Motor neuron (in vitro differentiated cells): ENCODE measurements at regions not wholly inside any gene's neighbourhood (a gene's known extent, or its start where the extent isn't known, plus 50 kb on each side); places are given as distances from the start of the nearest gene placed in this dataset.
A peak's percentile ranks its signal among the peaks of the same experiment; 100 is the strongest.

Source experiments
- ATAC-seq, 8 experiments: fragments of 200-7000 bp; cut with Tn5 transposase; replicated peaks in 6 of 8; 2 replicates each; pipeline ENCODE4 v1.8.0; 2021; ENCODE audit warnings: mild to moderate bottlenecking in 8 of 8, moderate library complexity in 8 of 8
- H3K27ac ChIP-seq, 2 donors: fragments of 250-450 bp; sonication (Bioruptor Pico); 2 replicates each; pipeline ENCODE4 v1.9.0; 2021; ENCODE audit warnings: antibody characterized with exemption in 2 of 2, mild to moderate bottlenecking in 2 of 2, moderate library complexity in 1 of 2
- H3K4me1 ChIP-seq, 2 donors: fragments of 250-450 bp; sonication (Bioruptor Pico); replicated peaks in 1 of 2; 2 replicates each; pipeline ENCODE4 v1.6.1; 2021; ENCODE audit warnings: antibody characterized with exemption in 2 of 2, mild to moderate bottlenecking in 2 of 2, moderate library complexity in 1 of 2
- H3K4me3 ChIP-seq, 5 donors: fragments of 250-450 bp; sonication (Bioruptor Pico); 2 replicates each; pipeline ENCODE4 v1.9.0; 2021; ENCODE audit warnings: antibody characterized with exemption in 5 of 5, mild to moderate bottlenecking in 5 of 5, moderate library complexity in 4 of 5
- WGBS, 10 experiments: fragments of 450-650 bp; shearing (Covaris generic); methylation state at CpG; one replicate each; pipeline ENCODE4 v1.0.0; 2022; 5-methylcytosine and 5-hydroxymethylcytosine counted together
- in situ Hi-C, 9 experiments: fragments of 400-800 bp; cut with MboI; loops; one replicate each; pipeline ENCODE4 v1.15.0; 2021; ENCODE audit warnings: low sequenced_read_pairs in 9 of 9, low pct_unique_long_range_greater_than_20kb in 2 of 9; ENCODE audit not compliant: unreplicated experiment in 9 of 9

GRCh38 chr3:168249205-168249549, 153.5 kb upstream of the GOLIM4 start:
- Histone ChIP-seq H3K4me3 (peak overlapping the region; percentile 67 to 100 (median 94)), H3K27ac (peak overlapping the region; percentile 79 to 88), H3K4me1 (peaks cover 9 to 20% of the 10 kb centered on the region in 2 donors)
- peak in 7 of 8 experiments; percentile 3 to 52 (median 43) for ATAC-seq
- in situ Hi-C loops = no loop called here
- WGBS, 10 experiments = 0% methylated on average over 1 to 2 of the region's 16 CpGs; no CpG with 5 or more reads in 6 of the 10 experiments

GRCh38 chr3:168248383-168249204, 152.9 kb upstream of the GOLIM4 start:
- 0 to 20% (median 0%) methylated on average over 1 to 18 of the region's 27 CpGs for WGBS, 10 experiments
- in situ Hi-C loops = no loop called here
- Histone ChIP-seq H3K4me3 (peak overlapping the region; percentile 67 to 100 (median 94)), H3K27ac (peak overlapping the region in 1 of 2 donors; percentile 88), H3K4me1 (peaks cover 9 to 20% of the 10 kb centered on the region in 2 donors)
- ATAC-seq = peak; percentile 8 to 34 (median 24)

- H3K27ac ChIP-seq = no peak overlapping the region
- in situ Hi-C loops = no loop called here
- 17 to 93% (median 79%) methylated on average over 3 to 5 of the region's 5 CpGs for WGBS, 10 experiments
- no peaks in the 10 kb centered on the region for H3K4me1 ChIP-seq
- ATAC-seq = no peak
- no peak overlapping the region for H3K4me3 ChIP-seq
Observed at GRCh38 chr3:168241156-168241555, 145.4 kb upstream of the GOLIM4 start.

GRCh38 chr3:168239287-168239686, 143.6 kb upstream of the GOLIM4 start:
- Histone ChIP-seq H3K4me3 (no peak overlapping the region), H3K27ac (no peak overlapping the region), H3K4me1 (no peaks in the 10 kb centered on the region)
- in situ Hi-C loops = no loop called here
- 0 to 86% (median 46%) methylated on average over 1 of the region's 1 CpG for WGBS, 10 experiments
- no peak for ATAC-seq

- ATAC-seq = no peak
- H3K27ac ChIP-seq = no peak overlapping the region
- in situ Hi-C loops = no loop called here
- H3K4me3 ChIP-seq = no peak overlapping the region
- H3K4me1 ChIP-seq = no peaks in the 10 kb centered on the region
- 0 to 100% (median 80%) methylated on average over 1 of the region's 1 CpG for WGBS, 10 experiments
Observed at GRCh38 chr3:168233001-168233400, 137.3 kb upstream of the GOLIM4 start.

GRCh38 chr3:168223085-168223484, 127.4 kb upstream of the GOLIM4 start:
- 6 to 100% (median 88%) methylated on average over 1 to 3 of the region's 3 CpGs; no CpG with 5 or more reads in 3 of the 10 experiments for WGBS, 10 experiments
- in situ Hi-C loops = loop anchor here in 7 of 9 experiments (25.0 kb wide), 5 partner anchors 239 to 1439 kb away; partner anchors contain the start of gene MECOM (in 1 of the 7)
- no peak overlapping the region for H3K4me3 ChIP-seq
- ATAC-seq = no peak
- H3K27ac ChIP-seq = no peak overlapping the region
- peaks cover 8% of the 10 kb centered on the region in 2 donors for H3K4me1 ChIP-seq

GRCh38 chr3:168220556-168220955, 124.8 kb upstream of the GOLIM4 start:
- Histone ChIP-seq H3K27ac (no peak overlapping the region), H3K4me1 (peaks cover 8% of the 10 kb centered on the region in 2 donors), H3K4me3 (no peak overlapping the region)
- peak in 6 of 8 experiments; percentile 24 to 88 (median 77) for ATAC-seq
- in situ Hi-C loops = loop anchor here in 7 of 9 experiments (25.0 kb wide), 5 partner anchors 242 to 1442 kb away; partner anchors contain the start of gene MECOM (in 1 of the 7)
- WGBS, 10 experiments = 10 to 43% methylated on average over 2 of the region's 2 CpGs; no CpG with 5 or more reads in 8 of the 10 experiments

GRCh38 chr3:168219530-168219929, 123.8 kb upstream of the GOLIM4 start:
- 20 to 100% (median 75%) methylated on average over 1 to 2 of the region's 2 CpGs; no CpG with 5 or more reads in 3 of the 10 experiments for WGBS, 10 experiments

GRCh38 chr3:168218600-168218999, 122.9 kb upstream of the GOLIM4 start:
- H3K4me3 ChIP-seq = no peak overlapping the region
- no peak for ATAC-seq
- in situ Hi-C loops = loop anchor here (10.0 to 25.0 kb wide), 6 partner anchors 244 to 1444 kb away; partner anchors contain the start of gene MECOM (in 1 of the 9)
- H3K27ac ChIP-seq = no peak overlapping the region
- H3K4me1 ChIP-seq = peaks cover 8% of the 10 kb centered on the region in 2 donors
- WGBS, 10 experiments = 37 to 100% (median 83%) methylated on average over 1 to 2 of the region's 2 CpGs; no CpG with 5 or more reads in 2 of the 10 experiments

More at GRCh38 chr3:168219530-168219929, 123.8 kb upstream of the GOLIM4 start:
- no peak overlapping the region for H3K4me3 ChIP-seq
- H3K4me1 ChIP-seq = peaks cover 8% of the 10 kb centered on the region in 2 donors
- ATAC-seq = no peak
- H3K27ac ChIP-seq = no peak overlapping the region
- in situ Hi-C loops = loop anchor here (10.0 to 25.0 kb wide), 6 partner anchors 243 to 1443 kb away; partner anchors contain the start of gene MECOM (in 1 of the 9)

- in situ Hi-C loops = loop anchor here (10.0 to 25.0 kb wide), 6 partner anchors 245 to 1445 kb away; partner anchors contain the start of gene MECOM (in 1 of the 9)
- ATAC-seq = peak in 3 of 8 experiments; percentile 81 to 93 (median 82)
- Histone ChIP-seq H3K4me1 (peaks cover 11 to 19% of the 10 kb centered on the region in 2 donors), H3K4me3 (no peak overlapping the region), H3K27ac (no peak overlapping the region)
- WGBS, 10 experiments = 30 to 100% (median 86%) methylated on average over 1 to 3 of the region's 3 CpGs
Observed at GRCh38 chr3:168216851-168217250, 121.1 kb upstream of the GOLIM4 start.

- Histone ChIP-seq H3K27ac (no peak overlapping the region), H3K4me3 (no peak overlapping the region), H3K4me1 (peaks cover 4 to 10% of the 10 kb centered on the region in 2 donors)
- in situ Hi-C loops = loop anchor here (10.0 to 25.0 kb wide), 6 partner anchors 248 to 1448 kb away; partner anchors contain the start of gene MECOM (in 1 of the 9)
- ATAC-seq = no peak
- 36 to 96% (median 92%) methylated on average over 2 to 4 of the region's 4 CpGs; no CpG with 5 or more reads in 1 of the 10 experiments for whole genome bisulfite sequencing, 10 experiments
Observed at GRCh38 chr3:168213920-168214319, 118.2 kb upstream of the GOLIM4 start.

- H3K27ac ChIP-seq = no peak overlapping the region
- in situ Hi-C loops = loop anchor here (10.0 to 25.0 kb wide), 6 partner anchors 250 to 1450 kb away; partner anchors contain the start of gene MECOM (in 1 of the 9)
- WGBS, 10 experiments = 39 to 100% (median 61%) methylated on average over 1 to 3 of the region's 3 CpGs
- peaks cover 4 to 10% of the 10 kb centered on the region in 2 donors for H3K4me1 ChIP-seq
- ATAC-seq = peak in 5 of 8 experiments; percentile 78 to 89 (median 87)
- no peak overlapping the region for H3K4me3 ChIP-seq
Observed at GRCh38 chr3:168212664-168213285, 117.1 kb upstream of the GOLIM4 start.
